ENCODE measurements at regions not wholly inside any gene's neighbourhood (a gene's known extent, or its start where the extent isn't known, plus 50 kb on each side); places are given as distances from the start of the nearest gene placed in this dataset.

DNA sequence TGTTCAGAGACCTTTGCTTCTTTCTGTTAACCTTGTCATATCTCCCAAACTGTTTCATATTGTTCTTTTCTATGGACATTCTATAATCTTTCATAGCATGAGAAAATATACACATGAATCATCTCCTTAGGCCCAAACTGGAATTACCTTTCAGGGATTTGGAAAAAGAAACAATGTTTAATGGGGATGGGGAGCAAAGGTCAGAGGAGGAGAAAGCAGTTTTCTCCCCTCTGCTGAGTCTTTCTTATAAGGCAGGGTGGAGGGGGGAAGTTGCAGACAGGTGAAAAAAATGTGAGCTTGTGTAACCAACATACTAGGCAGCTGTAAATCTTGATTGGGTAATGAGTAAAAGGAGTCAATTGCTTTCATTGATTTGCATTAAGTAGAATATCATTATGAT, 164.1 kb downstream of the BRINP2 start:
- TF ChIP-seq, protein P1, sequence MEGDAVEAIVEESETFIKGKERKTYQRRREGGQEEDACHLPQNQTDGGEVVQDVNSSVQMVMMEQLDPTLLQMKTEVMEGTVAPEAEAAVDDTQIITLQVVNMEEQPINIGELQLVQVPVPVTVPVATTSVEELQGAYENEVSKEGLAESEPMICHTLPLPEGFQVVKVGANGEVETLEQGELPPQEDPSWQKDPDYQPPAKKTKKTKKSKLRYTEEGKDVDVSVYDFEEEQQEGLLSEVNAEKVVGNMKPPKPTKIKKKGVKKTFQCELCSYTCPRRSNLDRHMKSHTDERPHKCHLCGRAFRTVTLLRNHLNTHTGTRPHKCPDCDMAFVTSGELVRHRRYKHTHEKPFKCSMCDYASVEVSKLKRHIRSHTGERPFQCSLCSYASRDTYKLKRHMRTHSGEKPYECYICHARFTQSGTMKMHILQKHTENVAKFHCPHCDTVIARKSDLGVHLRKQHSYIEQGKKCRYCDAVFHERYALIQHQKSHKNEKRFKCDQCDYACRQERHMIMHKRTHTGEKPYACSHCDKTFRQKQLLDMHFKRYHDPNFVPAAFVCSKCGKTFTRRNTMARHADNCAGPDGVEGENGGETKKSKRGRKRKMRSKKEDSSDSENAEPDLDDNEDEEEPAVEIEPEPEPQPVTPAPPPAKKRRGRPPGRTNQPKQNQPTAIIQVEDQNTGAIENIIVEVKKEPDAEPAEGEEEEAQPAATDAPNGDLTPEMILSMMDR (IDR thresholded peaks at IDR 0.05), result no peak
- TF ChIP-seq EZH2 (IDR thresholded peaks at IDR 0.05; ENCODE audit: borderline replicate concordance, insufficient read depth, low read depth, low read length, poor library complexity, severe bottlenecking), result no peak

Data from B cell (primary cell).